Hematopoietic multipotent progenitor cell treated with erythropoietin and hydrocortisone succinate and interleukin-3 and kit ligand, for 17 days (in vitro differentiated cells): ENCODE measurements at regions not wholly inside any gene's neighbourhood (a gene's known extent, or its start where the extent isn't known, plus 50 kb on each side); places are given as distances from the start of the nearest gene placed in this dataset.
"Not testable (repeated sequence)": the region's sequence is repeated elsewhere in the genome, so short reads cannot be mapped to it uniquely, and the experiment has no call there.

ENCODE experiments used
- DNase-seq: peaks from one replicate; pipeline ENCODE4 v3.0.0-alpha.2; 2015; ENCODE audit warnings: low spot score

DNA sequence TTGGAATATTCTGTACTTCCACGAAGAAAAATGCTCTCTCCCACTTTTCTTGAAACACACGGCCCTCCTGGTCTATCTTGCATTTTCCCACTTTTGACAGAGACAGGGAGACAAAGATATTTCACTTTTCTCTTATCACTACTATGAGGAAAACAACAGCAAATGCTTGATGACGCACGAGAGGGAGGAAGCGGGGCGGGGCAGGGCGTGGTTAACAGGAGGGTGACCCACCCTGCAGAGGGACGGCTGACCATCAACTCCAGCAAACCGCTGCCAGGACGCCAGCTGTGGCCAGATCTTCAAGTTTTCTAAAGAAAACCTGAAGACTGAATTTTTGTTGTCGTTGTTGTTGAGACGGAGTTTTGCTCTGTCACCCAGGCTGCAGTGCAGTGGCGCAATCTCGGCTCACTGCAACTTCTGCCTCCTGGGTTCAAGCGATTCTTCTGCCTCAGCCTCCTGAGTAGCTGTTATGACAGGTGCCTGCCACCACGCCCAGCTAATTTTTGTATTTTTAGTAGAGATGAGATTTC, 63.8 kb downstream of the NSUN5 start:
- DNase-seq = not testable (repeated sequence)

DNA sequence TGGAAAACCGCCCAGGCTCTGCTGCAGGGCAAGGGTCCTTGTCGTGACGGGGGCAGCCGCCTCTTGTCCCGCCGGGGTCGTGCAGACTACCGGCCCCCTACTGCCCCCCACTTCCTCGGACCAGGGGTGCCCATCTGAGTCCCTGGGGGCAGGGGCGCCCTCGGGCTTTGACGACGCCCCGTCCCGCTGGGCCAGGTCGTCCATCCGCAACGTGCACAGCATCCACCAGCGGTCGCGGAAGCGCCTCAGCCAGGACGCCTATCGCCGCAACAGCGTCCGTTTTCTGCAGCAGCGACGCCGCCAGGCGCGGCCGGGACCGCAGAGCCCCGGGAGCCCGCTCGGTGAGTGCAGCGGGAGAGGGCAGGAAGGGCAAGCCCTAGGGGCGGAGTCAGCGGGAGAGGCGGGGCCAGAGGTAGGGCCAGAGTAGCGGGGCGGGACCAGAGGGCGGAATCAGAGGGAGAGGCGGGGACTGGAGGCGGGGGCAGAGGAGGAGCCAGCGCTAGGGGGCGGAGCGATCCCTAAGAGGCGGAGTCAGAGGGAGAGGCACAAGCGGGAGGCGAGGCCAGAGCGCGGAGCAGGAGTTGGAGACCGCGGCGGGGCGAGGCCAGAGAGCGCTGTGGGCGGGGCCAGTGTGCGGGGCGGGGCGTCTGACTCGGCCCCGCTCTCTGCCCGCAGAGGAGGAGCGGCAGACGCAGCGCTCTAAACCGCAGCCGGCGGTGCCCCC, 73.5 kb downstream of the NSUN5 start:
- DNase-seq = not testable (repeated sequence)

DNA sequence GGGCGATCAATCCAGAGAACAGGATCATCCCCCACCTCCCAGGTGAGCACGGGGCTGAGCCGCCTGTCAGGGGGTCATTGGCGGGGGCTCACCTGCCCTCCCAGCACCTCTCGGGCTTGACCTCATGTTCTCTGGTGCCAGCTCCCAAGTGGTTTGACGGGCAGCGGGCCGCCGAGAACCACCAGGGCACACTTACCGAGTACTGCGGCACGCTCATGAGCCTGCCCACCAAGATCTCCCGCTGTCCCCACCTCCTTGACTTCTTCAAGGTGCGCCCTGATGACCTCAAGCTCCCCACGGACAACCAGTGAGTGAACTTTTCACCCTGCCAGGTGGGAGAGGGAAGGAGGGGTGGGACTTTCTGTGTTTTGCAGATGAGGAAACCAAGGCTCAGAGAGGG, 82.9 kb downstream of the NSUN5 start:
- DNase-seq = not testable (repeated sequence)

DNA sequence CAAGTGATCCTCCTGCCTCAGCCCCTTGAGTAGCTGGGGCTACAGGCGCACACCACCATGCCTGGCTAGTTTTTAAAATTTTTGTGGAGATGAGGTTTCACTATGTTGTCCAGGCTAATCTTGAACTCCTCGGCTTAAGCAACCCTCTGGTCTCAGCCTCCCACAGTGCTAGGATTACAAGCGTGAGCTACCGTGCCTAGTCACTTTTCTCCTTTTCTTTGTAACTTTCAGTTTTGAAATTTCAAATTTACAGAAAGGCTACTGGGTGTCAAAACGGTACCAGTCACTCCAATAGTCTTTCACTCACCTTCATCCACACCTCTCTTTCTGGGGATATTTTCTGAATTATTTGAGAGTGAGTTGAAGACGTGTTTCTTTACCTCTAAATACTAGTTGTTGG, 86.9 kb downstream of the NSUN5 start:
- not testable (repeated sequence) for DNase-seq

DNA sequence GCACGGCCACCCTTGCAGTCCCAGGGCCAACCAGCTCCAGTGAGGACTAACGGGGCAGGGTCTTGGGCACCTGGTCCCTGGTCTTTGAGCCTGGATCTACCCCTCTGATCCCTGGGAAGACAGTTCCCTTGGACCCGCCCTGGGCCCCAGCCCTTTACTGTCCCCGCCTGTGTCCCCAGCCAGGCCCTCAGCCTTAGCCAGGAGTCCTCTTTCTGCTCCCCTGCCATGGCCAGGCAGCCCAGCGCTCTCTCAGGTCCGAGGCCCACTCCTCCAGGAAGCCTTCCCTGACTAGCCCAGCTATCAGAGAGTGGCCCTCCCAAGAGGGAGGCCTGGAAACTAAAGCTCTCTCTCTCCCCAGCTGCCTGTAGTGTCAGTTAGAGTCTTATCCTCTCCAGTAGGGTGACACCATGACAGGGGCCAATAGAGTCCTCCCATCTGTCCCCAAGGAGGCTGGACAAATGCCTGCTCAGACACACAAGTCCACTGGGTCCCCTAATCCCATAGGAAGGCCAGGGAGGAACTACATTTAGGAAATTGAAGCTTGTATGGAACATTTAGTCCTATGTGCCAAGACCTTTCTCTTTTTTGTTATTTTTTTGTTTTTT, 87.8 kb downstream of the NSUN5 start:
- DNase-seq = not testable (repeated sequence)

DNA sequence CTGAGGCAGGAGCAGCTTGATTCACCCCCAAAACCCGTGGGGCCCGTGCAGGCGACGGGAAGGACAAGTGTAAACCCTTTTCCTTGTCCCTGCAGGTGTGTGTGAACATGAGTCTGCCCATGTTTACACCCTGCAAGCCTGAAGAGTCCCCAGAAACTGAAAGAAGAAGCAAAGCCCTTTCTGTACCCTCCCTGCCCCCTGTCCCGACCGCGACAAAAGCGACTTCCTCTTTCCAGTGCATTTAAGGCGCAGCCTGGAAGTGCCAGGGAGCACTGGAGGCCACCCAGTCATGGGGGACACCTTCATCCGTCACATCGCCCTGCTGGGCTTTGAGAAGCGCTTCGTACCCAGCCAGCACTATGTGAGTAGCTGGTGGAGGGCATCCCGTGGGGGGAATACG, 88.3 kb downstream of the NSUN5 start:
- not testable (repeated sequence) for DNase-seq

DNA sequence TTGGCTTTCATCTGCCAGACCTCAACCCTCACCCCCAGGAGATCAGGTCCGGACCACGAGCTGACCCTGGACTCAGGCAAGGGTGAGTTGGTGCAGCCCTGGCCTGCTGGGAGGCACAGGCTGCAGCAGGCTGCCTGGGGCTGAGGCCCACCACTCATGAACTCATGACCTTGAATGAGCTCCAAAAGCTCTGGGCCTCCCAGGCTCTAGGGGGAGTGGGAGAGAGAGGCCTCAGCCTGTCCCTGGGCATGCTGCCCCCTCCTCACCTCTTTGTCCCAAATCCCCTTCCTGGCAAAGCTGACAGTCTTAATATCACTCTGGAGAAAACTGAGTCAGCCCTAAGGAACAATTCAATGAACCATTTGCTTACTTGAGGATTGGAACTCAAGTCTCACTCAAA, 89.8 kb downstream of the NSUN5 start:
- DNase-seq = not testable (repeated sequence)

DNA sequence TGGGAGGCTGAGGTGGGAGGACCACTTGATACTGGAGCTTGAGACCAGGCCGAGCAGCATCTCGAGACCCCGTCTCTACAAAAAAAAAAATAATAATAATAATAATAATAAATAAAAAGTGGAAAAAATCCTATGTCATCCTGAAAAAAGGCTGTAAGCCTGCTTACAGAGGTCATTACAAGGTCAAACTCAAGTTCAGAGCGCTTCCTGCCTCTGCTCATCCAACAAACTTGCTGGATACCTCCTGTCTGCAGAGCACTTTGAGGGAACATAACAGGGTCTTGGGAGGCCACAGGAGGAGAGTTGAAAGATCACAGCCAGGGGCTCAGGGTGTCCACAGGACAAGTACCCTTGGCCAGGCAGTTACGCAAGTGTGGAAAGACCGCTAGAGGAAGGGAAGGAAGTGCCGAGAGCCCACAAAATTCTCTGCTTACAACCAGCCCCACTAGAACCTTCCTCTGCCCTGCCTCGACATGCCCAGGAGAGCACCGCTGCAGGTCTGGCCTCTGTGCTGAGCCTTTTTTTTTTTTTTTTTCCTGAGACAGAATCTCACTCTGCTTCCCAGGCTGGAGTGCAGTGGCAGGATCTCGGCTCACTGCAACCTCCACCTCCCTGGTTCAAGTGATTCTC, 92.5 kb downstream of the NSUN5 start:
- not testable (repeated sequence) for DNase-seq

DNA sequence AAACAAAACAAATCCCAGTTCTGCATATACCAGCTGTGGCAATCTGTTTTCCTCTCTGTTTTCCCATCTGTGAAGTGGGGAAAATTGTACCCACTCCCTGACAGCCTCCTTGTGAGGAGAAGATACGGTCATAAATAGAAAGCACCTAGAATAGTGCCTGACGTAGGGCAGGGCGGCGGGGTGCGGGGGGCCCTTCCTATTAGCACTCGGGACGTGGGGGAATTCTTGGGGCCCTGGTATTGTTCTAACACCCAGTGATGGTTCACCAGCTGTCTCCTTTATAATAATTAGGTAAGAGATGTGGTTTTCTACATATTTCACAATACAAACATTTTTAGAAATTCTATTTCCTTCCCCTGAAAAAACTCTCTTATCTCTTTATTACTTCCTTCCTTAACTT, 93.4 kb downstream of the NSUN5 start:
- not testable (repeated sequence) for DNase-seq

DNA sequence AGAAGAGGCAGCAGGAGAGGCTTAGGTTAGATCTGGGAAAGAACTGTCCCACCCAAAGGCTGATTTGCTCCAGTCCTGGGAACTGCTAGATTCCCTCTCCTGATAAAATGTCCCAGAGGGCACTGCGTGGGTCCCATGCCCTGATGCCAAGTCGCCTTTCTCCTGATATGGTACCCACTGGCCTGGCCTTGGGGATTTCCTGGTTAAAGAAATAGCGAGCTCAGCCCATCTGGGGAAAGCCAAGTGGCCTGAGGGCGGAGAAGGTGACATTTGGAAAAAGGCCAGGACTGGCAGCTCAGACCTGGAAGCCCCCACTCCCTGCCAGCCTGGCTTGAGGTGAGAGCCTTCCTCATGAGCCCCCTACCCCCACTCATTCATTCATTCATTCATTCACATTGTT, 94.2 kb downstream of the NSUN5 start:
- DNase-seq = peak; percentile 6

DNA sequence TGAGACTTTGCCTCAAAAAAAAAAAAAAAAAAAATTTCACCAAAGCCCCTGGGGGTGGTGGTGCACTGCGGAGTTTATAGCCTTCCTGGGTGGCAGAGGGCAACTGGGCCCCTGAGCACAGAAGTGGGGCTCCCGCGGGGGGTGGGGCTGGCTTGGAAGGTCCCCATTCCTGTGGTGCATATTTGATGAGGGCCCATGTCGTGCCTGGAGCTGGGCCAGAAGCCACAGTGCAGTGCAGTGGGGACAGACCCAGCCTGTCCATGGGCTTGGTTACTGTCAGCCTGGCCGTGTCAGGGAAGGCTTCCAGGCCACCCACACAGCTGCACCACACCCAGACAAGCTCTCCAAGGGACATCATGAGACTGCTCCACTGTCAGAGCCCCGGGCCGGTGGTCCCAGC, 95.5 kb downstream of the NSUN5 start:
- DNase-seq = not testable (repeated sequence)

DNA sequence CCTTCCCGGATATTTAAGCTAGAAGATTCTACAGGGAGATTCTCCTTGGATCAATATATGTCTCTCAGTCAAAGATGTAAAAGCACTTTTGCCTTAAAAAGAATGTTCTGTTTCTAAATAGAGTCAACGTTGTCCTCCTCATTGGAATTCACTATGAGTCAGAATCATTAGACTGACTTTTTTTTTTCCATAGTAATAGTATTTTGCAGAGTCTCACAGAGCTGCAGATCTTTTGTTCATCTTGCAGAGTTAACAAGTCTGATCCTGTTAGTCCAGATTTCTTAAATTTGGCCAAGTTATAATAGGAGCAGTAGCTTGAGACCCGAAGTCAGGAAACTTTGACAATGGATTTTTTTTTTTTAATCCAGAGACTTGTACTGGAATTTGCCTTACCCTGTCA, 103.0 kb downstream of the NSUN5 start:
- DNase-seq = not testable (repeated sequence)

DNA sequence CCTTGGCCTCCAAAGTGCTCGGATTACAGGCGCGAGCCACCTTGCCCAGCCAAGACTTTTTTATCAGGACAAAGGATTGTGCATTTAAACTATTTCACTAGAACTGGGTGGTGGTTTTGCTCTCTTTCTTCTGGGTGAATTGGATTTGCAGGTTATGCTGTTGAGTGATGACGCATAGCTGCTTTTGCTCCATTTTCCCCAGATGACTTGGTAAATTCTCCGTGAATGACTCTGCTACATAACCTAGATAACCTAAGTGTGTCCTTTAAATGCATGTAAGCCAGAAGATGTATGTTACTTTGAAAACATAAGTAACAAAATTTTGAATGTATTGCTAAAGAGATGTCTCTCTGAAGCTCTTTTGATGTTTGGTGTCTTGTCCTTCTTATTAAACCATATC, 103.7 kb downstream of the NSUN5 start:
- DNase-seq = peak; percentile 6

DNA sequence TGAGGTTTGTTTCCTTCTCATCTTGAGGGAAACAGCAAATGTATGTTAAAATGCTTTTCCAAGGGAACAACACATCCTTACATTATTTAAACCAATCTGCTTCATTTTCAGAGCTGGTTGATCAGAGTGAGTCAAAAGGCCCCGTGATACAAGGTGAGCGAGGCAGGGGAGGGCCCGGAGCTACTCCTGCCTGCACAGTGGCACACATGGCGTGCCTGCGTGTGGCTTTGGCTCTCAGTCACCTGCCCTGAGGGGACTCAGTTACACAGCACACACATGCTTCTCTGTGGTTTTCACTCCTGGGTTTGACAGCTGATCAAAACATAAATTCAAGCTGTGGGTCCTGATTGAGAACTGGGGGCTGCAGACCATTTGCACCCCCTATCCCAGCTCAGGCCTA, 105.3 kb downstream of the NSUN5 start:
- DNase-seq = not testable (repeated sequence)

DNA sequence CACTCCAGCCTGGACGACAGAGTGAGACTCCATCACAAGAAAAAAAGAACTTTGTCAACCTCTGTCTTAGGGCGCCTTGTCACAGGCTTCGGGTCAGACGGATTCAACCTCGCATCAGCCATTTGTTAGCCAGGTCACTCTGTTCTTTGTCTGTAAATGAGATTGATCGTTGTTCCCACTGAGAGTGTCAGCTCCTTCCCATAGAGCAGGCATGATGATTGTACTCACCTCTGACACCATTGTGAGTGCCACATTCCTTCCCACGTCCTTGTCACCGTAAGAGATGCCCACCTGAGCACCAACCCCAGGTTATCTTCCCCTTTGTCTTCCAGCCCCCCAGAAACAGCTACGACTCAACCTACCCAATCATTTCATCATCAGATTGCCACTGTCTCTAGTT, 107.4 kb downstream of the NSUN5 start:
- peak; percentile 2 for DNase-seq

DNA sequence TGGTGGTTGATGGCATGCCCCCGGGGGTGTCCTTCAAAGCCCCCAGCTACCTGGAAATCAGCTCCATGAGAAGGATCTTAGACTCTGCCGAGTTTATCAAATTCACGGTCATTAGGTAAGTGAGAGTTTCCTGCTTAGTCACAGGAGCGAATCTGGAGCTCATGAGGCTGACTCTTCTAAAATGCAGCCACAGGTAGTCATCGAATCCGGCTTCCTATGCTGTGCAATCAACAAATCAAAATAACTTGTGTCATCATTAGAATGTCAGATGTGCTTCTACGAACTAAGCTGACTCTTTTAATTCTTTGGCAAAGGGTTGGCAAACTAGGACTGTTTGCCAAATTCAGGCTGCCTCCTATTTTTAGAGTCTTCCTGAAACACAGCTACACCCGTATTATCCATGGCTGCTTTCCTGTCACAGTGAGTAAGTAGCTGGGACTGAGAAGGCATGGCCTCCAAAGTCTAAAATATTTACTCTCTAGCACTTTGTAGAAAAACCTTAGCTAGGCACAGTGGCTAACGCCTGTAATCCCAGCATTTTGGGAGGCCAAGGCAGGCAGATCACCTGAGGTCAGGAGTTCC, 108.0 kb downstream of the NSUN5 start:
- DNase-seq = not testable (repeated sequence)

DNA sequence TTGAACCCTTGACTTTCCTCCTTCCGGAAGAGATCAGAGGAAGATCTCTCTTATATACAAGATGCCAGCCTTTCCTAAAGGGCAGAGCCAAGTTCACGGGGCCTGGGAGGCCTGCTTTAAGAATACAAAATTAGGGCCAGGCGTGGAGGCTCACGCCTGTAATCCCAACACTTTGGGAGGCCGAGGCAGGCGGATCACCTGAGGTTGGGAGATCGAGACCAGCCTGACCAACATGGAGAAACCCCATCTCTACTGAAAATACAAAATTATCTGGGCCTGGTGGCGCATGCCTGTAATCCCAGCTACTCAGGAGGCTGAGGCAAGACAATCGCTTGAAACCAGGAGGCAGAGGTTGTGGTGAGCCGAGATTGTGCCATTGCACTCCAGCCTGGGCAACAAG, 108.2 kb upstream of the SPDYE9 start:
- not testable (repeated sequence) for DNase-seq

DNA sequence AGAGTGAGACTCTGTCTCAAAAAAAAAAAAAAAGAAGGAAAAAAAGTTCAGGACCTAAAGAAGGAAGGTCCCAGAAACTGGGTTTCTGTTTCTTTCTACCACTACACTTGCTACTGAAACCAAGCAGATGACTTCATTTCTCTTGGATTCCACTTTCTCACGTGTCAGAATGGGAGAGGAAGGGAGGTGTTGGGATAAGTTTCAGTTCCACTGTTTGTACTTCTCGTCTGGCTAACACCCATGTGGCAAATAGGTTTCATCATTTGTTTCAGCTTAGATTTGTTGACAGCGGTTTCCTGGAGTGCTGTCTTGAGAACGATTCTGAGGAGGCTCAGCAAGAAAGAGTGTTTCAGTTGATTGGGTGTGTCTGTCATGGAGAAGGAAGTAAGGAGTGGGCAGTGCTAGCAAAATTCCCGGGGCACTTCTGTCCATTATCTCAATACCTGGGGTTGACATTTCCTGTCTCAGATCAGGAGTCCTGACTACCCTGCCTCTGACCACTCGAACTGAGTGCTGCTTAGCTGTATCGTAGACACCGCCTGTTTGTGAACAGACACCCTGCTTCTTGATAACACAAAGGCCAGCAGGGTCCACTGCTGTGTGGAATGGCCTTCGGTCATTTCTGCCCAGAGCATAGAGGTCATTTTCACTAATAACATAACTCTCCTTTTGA, 104.8 kb upstream of the SPDYE9 start:
- not testable (repeated sequence) for DNase-seq

DNA sequence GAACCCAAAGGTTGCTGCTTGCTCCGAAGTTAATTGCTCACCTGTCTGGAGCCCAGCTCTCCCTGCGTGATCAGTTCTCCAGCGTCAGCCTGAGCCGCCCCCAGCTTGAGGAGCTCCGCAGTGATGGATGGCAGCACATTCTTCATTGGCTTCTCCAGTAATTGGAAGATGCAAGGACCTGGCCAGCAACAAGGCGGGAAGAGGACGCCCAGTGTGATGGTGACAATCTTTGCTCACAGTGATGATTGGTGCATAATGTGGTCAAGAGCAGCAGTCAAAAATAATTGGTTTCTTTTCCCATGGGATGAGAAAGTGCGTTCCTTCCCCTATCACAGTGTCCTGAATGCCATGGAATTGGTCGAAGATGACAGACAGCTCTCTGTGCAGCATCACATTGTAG, 102.4 kb upstream of the SPDYE9 start:
- DNase-seq = not testable (repeated sequence)

DNA sequence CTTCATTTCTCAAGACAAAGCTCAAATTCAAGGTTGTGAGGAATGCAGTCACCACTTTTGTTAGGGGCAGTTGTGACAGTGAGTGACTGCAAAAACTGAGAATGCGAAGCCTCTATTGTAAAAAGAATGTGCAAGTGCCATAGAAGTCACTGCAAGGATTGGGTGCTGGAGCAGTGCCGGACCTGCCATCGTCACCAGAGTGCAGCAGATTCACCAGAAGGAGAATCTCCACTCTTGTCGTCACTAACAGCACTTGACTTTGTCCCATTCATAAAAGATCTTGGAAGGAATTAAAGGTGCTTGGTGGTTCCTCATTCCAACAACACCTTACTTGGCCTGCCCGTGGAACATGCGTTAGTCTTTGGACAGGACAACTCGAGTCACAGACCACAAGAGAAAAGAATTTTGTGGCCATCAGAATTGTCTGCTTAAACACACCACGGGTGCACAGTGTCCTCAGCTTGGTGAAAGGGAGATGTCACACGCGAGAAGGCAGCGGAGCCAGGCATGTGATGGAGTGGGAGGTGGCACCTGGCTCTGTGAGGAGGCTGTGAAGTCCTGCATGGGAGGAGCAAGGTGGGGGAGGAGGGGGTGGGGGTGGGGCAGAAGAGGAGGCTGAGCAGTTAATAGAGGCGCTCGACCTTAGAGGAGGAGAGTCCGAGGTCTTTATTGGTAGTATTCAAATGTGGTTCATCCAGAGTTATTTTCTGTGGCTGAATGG, 100.9 kb upstream of the SPDYE9 start:
- DNase-seq = not testable (repeated sequence)

DNA sequence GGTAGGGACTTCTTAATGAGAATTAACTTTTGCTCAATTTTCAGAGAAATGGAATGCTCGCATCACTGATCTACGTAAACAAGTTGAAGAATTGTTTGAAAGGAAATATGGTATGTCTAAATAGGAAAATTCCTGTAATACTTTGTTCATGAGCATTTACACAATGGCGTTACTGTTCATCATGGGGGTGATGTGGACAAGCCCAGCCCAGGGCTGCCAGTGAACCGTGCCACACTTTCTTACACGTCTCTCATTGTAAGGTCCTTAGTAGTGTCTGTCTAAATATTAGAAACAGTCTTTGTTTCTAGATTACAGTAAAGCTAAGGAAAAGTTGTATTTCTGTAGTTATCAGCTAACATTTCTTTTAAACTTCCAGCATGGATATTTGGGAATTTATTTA, 91.0 kb upstream of the SPDYE9 start:
- DNase-seq = not testable (repeated sequence)
